Spleen (tissue), 11 donors: ENCODE measurements at regions not wholly inside any gene's neighbourhood (a gene's known extent, or its start where the extent isn't known, plus 50 kb on each side); places are given as distances from the start of the nearest gene placed in this dataset.

Experiments used
- DNase-seq: peaks from one replicate; pipeline ENCODE4 v3.0.0-alpha.2; 2020
- H3K27ac ChIP-seq, 8 donors: fragments of 200-600 bp; sonication (generic) in 7 of 8; 1 replicate in 4 of 8; 2 replicates in 4 of 8; pipeline versions ENCODE4 v1.5.0 to v1.8.0; 2016 to 2021; ENCODE audit warnings: inconsistent platforms in 4 of 8, mild to moderate bottlenecking in 4 of 8, moderate library complexity in 1 of 8
- H3K27me3 ChIP-seq, 7 donors: fragments of 200-600 bp; sonication (generic) in 6 of 7; replicated peaks in 1 of 7; 1 replicate in 4 of 7; 2 replicates in 3 of 7; pipeline versions ENCODE4 v1.5.0 to v1.8.0; 2016 to 2021; ENCODE audit warnings: inconsistent platforms in 3 of 7, mild to moderate bottlenecking in 1 of 7
- H3K36me3 ChIP-seq, 6 donors: fragments of 200-600 bp; sonication (generic) in 5 of 6; 1 replicate in 4 of 6; 2 replicates in 2 of 6; pipeline versions ENCODE4 v1.5.0 to v1.8.0; 2016 to 2021; ENCODE audit warnings: inconsistent platforms in 2 of 6
- H3K4me1 ChIP-seq, 6 donors: fragments of 200-600 bp; sonication (generic) in 5 of 6; 1 replicate in 3 of 6; 2 replicates in 3 of 6; pipeline versions ENCODE4 v1.5.0 to v1.8.0; 2016 to 2021; ENCODE audit warnings: inconsistent platforms in 3 of 6
- H3K4me3 ChIP-seq, 8 donors: fragments of 200-600 bp; sonication (generic) in 7 of 8; 1 replicate in 4 of 8; 2 replicates in 4 of 8; pipeline versions ENCODE4 v1.5.0 to v1.8.0; 2016 to 2021; ENCODE audit warnings: inconsistent platforms in 4 of 8, mild to moderate bottlenecking in 4 of 8, moderate library complexity in 2 of 8
- H3K9me3 ChIP-seq, 8 donors: fragments of 200-600 bp; sonication (generic) in 7 of 8; 1 replicate in 4 of 8; 2 replicates in 4 of 8; pipeline versions ENCODE4 v1.5.0 to v1.8.0; 2016 to 2021; ENCODE audit warnings: inconsistent platforms in 4 of 8
- POLR2A ChIP-seq, 3 donors: fragments of 450-650 bp; IDR thresholded peaks; one replicate each; pipeline ENCODE4 v1.5.1; 2017; ENCODE audit warnings: antibody characterized with exemption in 3 of 3, mild to moderate bottlenecking in 1 of 3
- POLR2AphosphoS5 ChIP-seq, 3 donors: sonication (generic); formaldehyde crosslinking; IDR thresholded peaks; one replicate each; pipeline ENCODE4 v1.5.1; 2017; ENCODE audit warnings: antibody characterized with exemption in 3 of 3
- WGBS, 5 donors: extraction: QIAGEN DNeasy Blood & Tissue Kit in 3 of 5; methylation state at CpG; one replicate each; pipeline versions ENCODE4 v1.1.5 to v1.1.7; 2013 to 2018; 5-methylcytosine and 5-hydroxymethylcytosine counted together
- intact Hi-C: fragments of 100-400 bp; cut with DNase I; formaldehyde crosslinking; loops from one replicate; pipeline ENCODE4 v1.15.0; 2023; ENCODE audit warnings: low total_unique reads
- TF ChIP-seq, protein P1 (sequence below), 11 experiments: fragments of 200-600 bp in 7 of 11; fragments of 450-650 bp in 4 of 11; sonication (generic) in 4 of 11; IDR thresholded peaks in 8 of 11; conservative IDR thresholded peaks in 3 of 11; 1 replicate in 7 of 11; 2 replicates in 4 of 11; pipeline versions ENCODE4 v1.4.0 to v1.8.0; 2016 to 2021; ENCODE audit warnings: antibody characterized with exemption in 11 of 11, inconsistent platforms in 4 of 11, mild to moderate bottlenecking in 1 of 11
- donor health status: healthy with polysubstance abuse.
- donor health status: DM: no; HTN: no; CAD: no; lungs with moderate emphysema.
- donor health status: DM: no; HTN: no; CAD: no.
- donor health status: Bipolar disorder and iron deficiency.
- donor health status: healthy.
- donor health status: DM: no; HTN: no; CAD: no.
- donor health status: DM: yes; HTN: yes; CAD: no.

DNA sequence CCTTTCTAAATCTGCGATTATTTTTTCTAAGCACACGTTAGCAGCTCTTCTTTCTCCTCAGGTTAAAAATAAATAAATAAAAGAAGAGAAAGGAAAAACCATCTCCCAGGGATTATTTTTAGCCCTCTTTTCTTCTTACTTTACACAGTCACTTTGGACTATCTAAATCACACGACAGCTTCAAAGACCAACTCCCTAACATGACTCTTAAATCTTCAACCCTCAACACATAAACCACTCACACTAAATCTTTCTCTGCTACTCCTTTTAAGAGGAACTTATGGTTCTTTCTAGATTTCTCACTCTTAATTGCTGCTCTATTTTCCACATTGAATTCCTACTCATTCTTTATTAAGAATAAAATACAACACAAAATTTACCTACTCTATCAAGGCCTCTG, 1095.0 kb upstream of the B3GALT2 start:
- Histone ChIP-seq H3K36me3 (no peaks in the 10 kb centered on the region), H3K9me3 (no peaks in the 10 kb centered on the region), H3K4me3 (no peak overlapping the region), H3K27me3 (no peaks in the 10 kb centered on the region), H3K4me1 (no peaks in the 10 kb centered on the region), H3K27ac (no peak overlapping the region)
- WGBS, 5 donors = 45 to 71% (median 66%) methylated on average over 3 of the region's 3 CpGs
- intact Hi-C loops = no loop called here
- no peak for TF ChIP-seq POLR2AphosphoS5 (IDR thresholded peaks at IDR 0.05)
- no peak for DNase-seq

DNA sequence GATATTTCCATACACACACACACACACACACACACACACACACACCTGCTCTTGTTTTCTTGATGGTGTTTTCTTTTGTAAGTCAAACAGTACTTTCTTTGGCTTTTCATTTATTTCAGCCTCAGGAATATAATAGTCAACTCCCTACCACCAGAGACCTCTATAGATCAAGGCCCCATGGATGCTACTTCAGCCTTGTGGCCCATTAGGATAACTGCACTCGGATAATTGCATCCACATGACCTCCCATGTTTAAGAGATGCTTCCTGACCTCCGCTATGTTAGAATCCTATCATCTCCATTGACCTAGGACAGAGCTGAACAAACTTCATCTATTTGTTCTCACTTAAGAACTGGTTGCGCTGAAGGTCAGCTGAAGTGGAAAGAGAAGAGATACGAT, 1094.0 kb upstream of the B3GALT2 start:
- WGBS, 5 donors = 69 to 90% (median 72%) methylated on average over 4 of the region's 4 CpGs
- no peak overlapping the region for H3K27ac ChIP-seq
- no peaks in the 10 kb centered on the region for H3K27me3 ChIP-seq
- H3K4me1 ChIP-seq = no peaks in the 10 kb centered on the region
- intact Hi-C loops = no loop called here
- no peak for DNase-seq
- TF ChIP-seq POLR2AphosphoS5 (IDR thresholded peaks at IDR 0.05) (no peak), POLR2A (IDR thresholded peaks at IDR 0.05) (no peak)
- TF ChIP-seq, protein P1, sequence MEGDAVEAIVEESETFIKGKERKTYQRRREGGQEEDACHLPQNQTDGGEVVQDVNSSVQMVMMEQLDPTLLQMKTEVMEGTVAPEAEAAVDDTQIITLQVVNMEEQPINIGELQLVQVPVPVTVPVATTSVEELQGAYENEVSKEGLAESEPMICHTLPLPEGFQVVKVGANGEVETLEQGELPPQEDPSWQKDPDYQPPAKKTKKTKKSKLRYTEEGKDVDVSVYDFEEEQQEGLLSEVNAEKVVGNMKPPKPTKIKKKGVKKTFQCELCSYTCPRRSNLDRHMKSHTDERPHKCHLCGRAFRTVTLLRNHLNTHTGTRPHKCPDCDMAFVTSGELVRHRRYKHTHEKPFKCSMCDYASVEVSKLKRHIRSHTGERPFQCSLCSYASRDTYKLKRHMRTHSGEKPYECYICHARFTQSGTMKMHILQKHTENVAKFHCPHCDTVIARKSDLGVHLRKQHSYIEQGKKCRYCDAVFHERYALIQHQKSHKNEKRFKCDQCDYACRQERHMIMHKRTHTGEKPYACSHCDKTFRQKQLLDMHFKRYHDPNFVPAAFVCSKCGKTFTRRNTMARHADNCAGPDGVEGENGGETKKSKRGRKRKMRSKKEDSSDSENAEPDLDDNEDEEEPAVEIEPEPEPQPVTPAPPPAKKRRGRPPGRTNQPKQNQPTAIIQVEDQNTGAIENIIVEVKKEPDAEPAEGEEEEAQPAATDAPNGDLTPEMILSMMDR (IDR thresholded peaks at IDR 0.05 in 8 of 11, conservative IDR thresholded peaks at IDR 0.05 in 3 of 11) = no peak
- H3K36me3 ChIP-seq = no peaks in the 10 kb centered on the region
- no peak overlapping the region for H3K4me3 ChIP-seq
- no peaks in the 10 kb centered on the region for H3K9me3 ChIP-seq

DNA sequence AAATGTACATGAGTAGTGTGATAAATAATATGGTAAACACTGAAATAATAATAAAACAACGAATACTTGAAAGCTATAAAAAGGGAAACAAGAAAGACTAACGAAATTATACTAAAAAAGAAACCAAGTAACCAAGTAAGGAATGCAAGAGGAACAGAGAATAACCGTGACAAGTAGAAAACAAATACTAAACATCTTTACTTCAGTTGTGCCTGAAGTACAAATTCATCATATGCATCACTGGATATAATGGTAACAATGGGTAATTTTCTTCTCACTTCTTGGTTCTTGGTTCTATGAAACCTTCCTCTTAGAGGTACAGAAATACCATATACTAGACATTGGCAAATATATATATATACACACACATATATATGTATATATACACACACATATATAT, 1093.6 kb upstream of the B3GALT2 start:
- TF ChIP-seq POLR2AphosphoS5 (IDR thresholded peaks at IDR 0.05) (no peak), POLR2A (IDR thresholded peaks at IDR 0.05) (no peak)
- TF ChIP-seq, protein P1 (IDR thresholded peaks at IDR 0.05 in 8 of 11, conservative IDR thresholded peaks at IDR 0.05 in 3 of 11) = no peak
- Histone ChIP-seq H3K27ac (no peak overlapping the region), H3K36me3 (no peaks in the 10 kb centered on the region), H3K9me3 (no peaks in the 10 kb centered on the region), H3K4me3 (no peak overlapping the region), H3K4me1 (no peaks in the 10 kb centered on the region), H3K27me3 (no peaks in the 10 kb centered on the region)
- intact Hi-C loops = no loop called here
- no peak for DNase-seq
- WGBS, 5 donors = 61 to 72% (median 68%) methylated on average over 3 of the region's 3 CpGs

DNA sequence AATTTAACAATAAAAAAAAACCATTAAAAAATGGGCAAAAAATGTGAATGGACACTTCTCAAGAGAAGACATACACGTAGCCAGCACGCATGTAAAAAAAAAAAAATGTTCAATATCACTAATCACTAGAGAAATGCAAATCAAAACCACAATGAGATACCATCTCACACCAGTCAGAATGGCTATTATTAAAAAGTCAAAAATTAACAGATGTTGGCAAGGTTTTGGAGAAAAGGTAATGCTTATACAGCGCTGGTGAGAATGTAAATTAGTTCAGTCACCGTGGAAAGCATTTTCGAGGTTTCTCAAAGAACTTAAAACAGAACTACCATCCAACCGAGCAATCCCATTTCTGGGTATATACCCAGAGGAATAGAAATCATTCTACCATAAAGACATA, 1091.5 kb upstream of the B3GALT2 start:
- Histone ChIP-seq H3K9me3 (no peaks in the 10 kb centered on the region), H3K4me3 (no peak overlapping the region), H3K36me3 (no peaks in the 10 kb centered on the region), H3K4me1 (no peaks in the 10 kb centered on the region), H3K27ac (no peak overlapping the region), H3K27me3 (no peaks in the 10 kb centered on the region)
- intact Hi-C loops = no loop called here
- TF ChIP-seq POLR2AphosphoS5 (IDR thresholded peaks at IDR 0.05) (no peak), POLR2A (IDR thresholded peaks at IDR 0.05) (no peak)
- 65 to 84% (median 76%) methylated on average over 6 of the region's 6 CpGs for WGBS, 5 donors
- DNase-seq = no peak

DNA sequence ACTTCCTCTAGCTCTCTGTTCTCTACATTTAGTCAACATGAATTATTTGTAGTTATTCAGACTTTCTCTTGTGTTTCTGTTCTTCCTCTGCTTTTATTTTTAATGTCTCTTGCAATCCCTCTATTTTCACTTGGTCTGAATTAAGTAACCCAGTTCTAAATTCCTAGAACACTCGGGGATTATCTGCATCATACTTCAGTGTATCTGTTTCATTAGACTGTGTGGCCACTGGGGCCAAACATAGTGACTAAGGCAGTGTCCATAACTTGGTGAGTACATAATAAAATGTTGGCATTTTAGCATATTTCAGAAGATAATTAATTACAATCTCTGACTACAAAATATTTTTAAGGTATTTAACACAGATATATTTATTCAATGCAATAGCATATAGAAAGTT, 1087.2 kb upstream of the B3GALT2 start:
- H3K9me3 ChIP-seq = no peaks in the 10 kb centered on the region
- intact Hi-C loops = no loop called here
- no peaks in the 10 kb centered on the region for H3K36me3 ChIP-seq
- H3K27ac ChIP-seq = no peak overlapping the region
- DNase-seq = no peak
- no peaks in the 10 kb centered on the region for H3K4me1 ChIP-seq
- no peak for TF ChIP-seq POLR2AphosphoS5 (IDR thresholded peaks at IDR 0.05)
- TF ChIP-seq, protein P1 (IDR thresholded peaks at IDR 0.05 in 8 of 11, conservative IDR thresholded peaks at IDR 0.05 in 3 of 11) = no peak
- TF ChIP-seq POLR2A (IDR thresholded peaks at IDR 0.05) = no peak
- H3K4me3 ChIP-seq = no peak overlapping the region
- H3K27me3 ChIP-seq = no peaks in the 10 kb centered on the region
- 78 to 91% (median 83%) methylated on average over 1 of the region's 1 CpG for WGBS, 5 donors
